ENCODE measurements at regions not wholly inside any gene's neighbourhood (a gene's known extent, or its start where the extent isn't known, plus 50 kb on each side); places are given as distances from the start of the nearest gene placed in this dataset.
A peak's percentile ranks its signal among the peaks of the same experiment; 100 is the strongest.

- POLR2A ChIA-PET, result no interaction called here
- CTCF ChIA-PET, result no interaction called here
Measured at GRCh38 chr4:130563185-130563888, 1467.4 kb downstream of the C4orf33 start.

GRCh38 chr4:130563889-130564418, 1468.0 kb downstream of the C4orf33 start:
- Histone ChIP-seq H3K36me3 (ENCODE audit: control insufficient read depth, insufficient read depth, low read length) (no peaks in the 10 kb centered on the region), H3K27me3 (ENCODE audit: control insufficient read depth, insufficient read depth, low read length) (no peaks in the 10 kb centered on the region), H3K4me3 (ENCODE audit: low read depth, low read length) (peak overlapping the region; percentile 16; the same call in 1 of the 2 replicates)
- CTCF ChIA-PET, result interaction anchor here (0.7 kb wide), 1 partner anchor 20 kb away, joined by 3 read pairs; no protein-coding TSS in a partner anchor
- no peak for DNase-seq (ENCODE audit: low read depth)
- POLR2A ChIA-PET, result no interaction called here
- TF ChIP-seq CTCF (IDR thresholded peaks at IDR 0.05; ENCODE audit: insufficient read depth, low read depth, low read length), result no peak

More at GRCh38 chr4:130563185-130563888, 1467.4 kb downstream of the C4orf33 start:
- H3K27me3 ChIP-seq (ENCODE audit: control insufficient read depth, insufficient read depth, low read length), result no peaks in the 10 kb centered on the region
- no peak overlapping the region for H3K4me3 ChIP-seq (ENCODE audit: low read depth, low read length)
- peak; percentile 49 for TF ChIP-seq CTCF (IDR thresholded peaks at IDR 0.05; ENCODE audit: insufficient read depth, low read depth, low read length)
- DNase-seq (ENCODE audit: low read depth), result peak; percentile 9
- no peaks in the 10 kb centered on the region for H3K36me3 ChIP-seq (ENCODE audit: control insufficient read depth, insufficient read depth, low read length)

GRCh38 chr4:130568746-130569145, 1472.8 kb downstream of the C4orf33 start:
- TF ChIP-seq CTCF (IDR thresholded peaks at IDR 0.05; ENCODE audit: insufficient read depth, low read depth, low read length), result no peak
- POLR2A ChIA-PET, result no interaction called here

GRCh38 chr4:130573742-130574141, 1477.8 kb downstream of the C4orf33 start:
- no peak for DNase-seq (ENCODE audit: low read depth)
- no peak for TF ChIP-seq CTCF (IDR thresholded peaks at IDR 0.05; ENCODE audit: insufficient read depth, low read depth, low read length)
- no peak overlapping the region for H3K4me3 ChIP-seq (ENCODE audit: low read depth, low read length)
- POLR2A ChIA-PET, result no interaction called here
- CTCF ChIA-PET, result no interaction called here
- H3K36me3 ChIP-seq (ENCODE audit: control insufficient read depth, insufficient read depth, low read length), result no peaks in the 10 kb centered on the region
- H3K27me3 ChIP-seq (ENCODE audit: control insufficient read depth, insufficient read depth, low read length), result no peaks in the 10 kb centered on the region

More at GRCh38 chr4:130568746-130569145, 1472.8 kb downstream of the C4orf33 start:
- no peak overlapping the region for H3K4me3 ChIP-seq (ENCODE audit: low read depth, low read length)
- no peaks in the 10 kb centered on the region for H3K36me3 ChIP-seq (ENCODE audit: control insufficient read depth, insufficient read depth, low read length)
- no peak for DNase-seq (ENCODE audit: low read depth)
- no peaks in the 10 kb centered on the region for H3K27me3 ChIP-seq (ENCODE audit: control insufficient read depth, insufficient read depth, low read length)
- CTCF ChIA-PET, result interaction anchor here (0.7 kb wide), 1 partner anchor 57 kb away, joined by 3 read pairs; no protein-coding TSS in a partner anchor

- no peak for TF ChIP-seq CTCF (IDR thresholded peaks at IDR 0.05; ENCODE audit: insufficient read depth, low read depth, low read length)
- CTCF ChIA-PET, result no interaction called here
- POLR2A ChIA-PET, result no interaction called here
- Histone ChIP-seq H3K27me3 (ENCODE audit: control insufficient read depth, insufficient read depth, low read length) (no peaks in the 10 kb centered on the region), H3K4me3 (ENCODE audit: low read depth, low read length) (no peak overlapping the region), H3K36me3 (ENCODE audit: control insufficient read depth, insufficient read depth, low read length) (no peaks in the 10 kb centered on the region)
- DNase-seq (ENCODE audit: low read depth), result no peak
Measured at GRCh38 chr4:130574215-130574614, 1478.3 kb downstream of the C4orf33 start.
